Urinary bladder (tissue), 3 donors: ENCODE measurements at regions not wholly inside any gene's neighbourhood (a gene's known extent, or its start where the extent isn't known, plus 50 kb on each side); places are given as distances from the start of the nearest gene placed in this dataset.
"Not testable (repeated sequence)": the region's sequence is repeated elsewhere in the genome, so short reads cannot be mapped to it uniquely, and the experiment has no call there.

ENCODE experiments used
- DNase-seq: peaks from one replicate; pipeline ENCODE4 v3.0.0-alpha.2; 2015; ENCODE audit errors: extremely low spot score
- H3K27ac ChIP-seq: one replicate; pipeline ENCODE4 v1.5.1; 2013; ENCODE audit warnings: low read depth, mild to moderate bottlenecking, moderate library complexity
- H3K36me3 ChIP-seq: one replicate; pipeline ENCODE4 v1.6.1; 2013; ENCODE audit warnings: mild to moderate bottlenecking, moderate library complexity; ENCODE audit not compliant: insufficient read depth
- H3K4me1 ChIP-seq: one replicate; pipeline ENCODE4 v1.6.1; 2013; ENCODE audit warnings: mild to moderate bottlenecking, moderate library complexity; ENCODE audit not compliant: insufficient read depth
- H3K4me3 ChIP-seq: one replicate; pipeline ENCODE4 v1.5.1; 2013; ENCODE audit warnings: low read depth, low read length
- WGBS: extraction: QIAGEN DNeasy Blood & Tissue Kit; methylation state at CpG from one replicate; pipeline ENCODE4 v1.1.7; 2013; 5-methylcytosine and 5-hydroxymethylcytosine counted together
- donor health status: healthy with polysubstance abuse.
- donor health status: healthy.

DNA sequence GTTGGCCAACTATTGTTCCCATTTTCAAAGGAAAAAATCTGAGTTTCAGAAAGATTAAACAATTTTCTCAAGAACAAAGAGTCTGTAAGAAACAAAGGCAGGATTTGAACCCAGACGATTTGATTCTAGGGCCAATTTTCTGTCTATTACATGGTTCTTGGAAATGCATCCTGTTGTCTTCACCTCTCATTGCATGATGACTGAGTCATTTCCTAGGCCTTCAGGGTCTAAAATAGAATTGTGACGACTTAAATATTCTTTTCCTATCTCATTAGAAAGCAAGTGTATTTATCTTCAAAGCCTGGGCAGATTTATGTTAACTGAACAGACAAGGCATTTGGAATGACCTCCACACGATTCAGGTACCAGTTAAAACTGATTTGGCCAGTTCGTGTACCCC, 512.9 kb downstream of the NTRK2 start:
- no peaks in the 10 kb centered on the region for H3K4me1 ChIP-seq
- WGBS: 79% methylated on average over 4 of the region's 4 CpGs
- H3K4me3 ChIP-seq: no peak overlapping the region
- no peaks in the 10 kb centered on the region for H3K36me3 ChIP-seq
- no peak overlapping the region for H3K27ac ChIP-seq
- no peak for DNase-seq

DNA sequence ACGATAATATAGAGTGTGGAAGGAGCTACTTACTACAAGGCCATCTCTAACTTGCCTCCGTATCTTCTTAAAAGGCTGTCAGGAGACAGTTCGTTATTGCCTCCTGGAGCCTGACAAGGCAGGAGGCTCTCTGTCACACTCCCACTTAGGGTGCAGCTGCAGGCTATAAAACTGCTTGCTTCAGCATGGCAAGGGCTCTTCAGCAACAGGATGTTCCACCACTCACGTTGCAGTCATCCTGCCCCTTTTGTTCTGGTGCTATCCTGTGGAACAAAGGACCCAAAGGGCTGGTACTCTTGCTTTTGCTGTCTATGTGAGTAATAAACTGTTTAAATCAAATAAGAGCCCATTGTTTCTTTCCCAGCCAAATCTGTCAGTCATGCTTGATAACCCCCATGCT, 508.9 kb downstream of the NTRK2 start:
- no peak for DNase-seq
- no peaks in the 10 kb centered on the region for H3K4me1 ChIP-seq
- no peaks in the 10 kb centered on the region for H3K36me3 ChIP-seq
- 24% methylated on average over 4 of the region's 4 CpGs for whole genome bisulfite sequencing
- H3K27ac ChIP-seq: no peak overlapping the region
- H3K4me3 ChIP-seq: no peak overlapping the region

DNA sequence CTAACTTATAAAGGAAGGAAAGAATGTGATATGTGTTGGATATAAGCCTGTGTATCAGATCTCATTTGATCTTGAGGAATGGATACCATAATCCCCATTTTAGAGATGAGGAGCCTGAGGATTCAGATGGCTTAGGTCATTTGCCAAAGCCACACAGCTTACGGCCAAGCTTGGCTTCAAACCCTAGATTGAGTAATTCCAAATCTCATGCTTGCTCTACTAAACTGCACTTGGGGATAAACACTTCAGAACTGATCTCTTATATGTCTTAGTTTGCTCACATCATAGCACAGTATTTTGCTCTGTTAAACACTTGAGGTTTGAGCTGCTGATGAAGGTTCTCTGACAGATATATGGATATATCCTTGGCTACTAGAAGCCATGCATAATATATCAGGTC, 504.4 kb downstream of the NTRK2 start:
- WGBS: 57% methylated on average over 1 of the region's 1 CpG
- Histone ChIP-seq H3K4me3 (no peak overlapping the region), H3K4me1 (no peaks in the 10 kb centered on the region), H3K36me3 (no peaks in the 10 kb centered on the region), H3K27ac (no peak overlapping the region)
- no peak for DNase-seq

DNA sequence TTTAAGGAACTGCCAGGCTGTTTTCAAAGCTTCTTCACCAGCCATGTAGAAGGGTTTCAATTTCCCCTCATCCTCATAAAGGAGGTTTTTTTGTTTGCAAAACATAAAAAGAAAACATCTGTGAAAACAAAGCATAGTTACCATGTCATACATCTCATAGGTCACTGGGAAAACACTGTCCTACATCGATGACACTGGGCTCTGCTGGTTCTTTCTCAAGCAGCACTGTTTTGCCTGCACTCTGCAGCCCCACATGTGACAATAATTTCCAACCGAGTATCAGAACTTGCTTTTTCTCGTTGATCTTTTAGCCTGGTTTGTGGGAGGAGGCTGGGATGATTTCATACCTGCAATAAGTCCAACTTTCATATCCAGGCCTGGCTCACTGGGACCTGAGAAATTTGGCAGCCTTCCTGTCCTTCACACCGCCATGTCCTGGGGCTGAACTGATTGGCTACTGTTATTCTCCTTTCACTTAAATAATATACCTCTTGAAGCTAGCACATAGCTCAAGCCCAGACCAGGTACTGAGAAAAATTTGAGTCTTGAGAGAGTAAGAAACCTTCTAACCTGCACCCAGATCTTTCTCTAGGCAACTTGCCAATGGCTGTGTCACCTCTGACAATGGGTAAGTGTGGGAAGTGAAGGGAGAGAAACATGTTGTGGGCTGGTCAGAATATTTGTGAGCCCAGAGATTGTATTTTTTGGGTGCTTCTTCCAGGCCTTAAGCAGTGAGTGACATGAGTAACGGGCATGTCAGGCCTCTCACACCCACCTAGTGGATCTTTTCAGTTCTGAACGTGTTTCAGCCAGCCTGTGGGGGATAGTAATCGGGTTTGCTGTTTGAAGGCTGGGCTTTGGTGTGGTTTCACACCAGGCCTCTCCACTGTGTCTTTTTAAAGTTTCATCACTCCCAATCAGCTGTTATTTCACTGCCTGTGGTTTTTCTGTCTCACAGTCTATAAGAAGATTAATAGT, 502.8 kb downstream of the NTRK2 start:
- no peak for DNase-seq
- H3K4me1 ChIP-seq: no peaks in the 10 kb centered on the region
- H3K4me3 ChIP-seq: no peak overlapping the region
- no peak overlapping the region for H3K27ac ChIP-seq
- 66% methylated on average over 7 of the region's 7 CpGs for WGBS
- H3K36me3 ChIP-seq: no peaks in the 10 kb centered on the region

DNA sequence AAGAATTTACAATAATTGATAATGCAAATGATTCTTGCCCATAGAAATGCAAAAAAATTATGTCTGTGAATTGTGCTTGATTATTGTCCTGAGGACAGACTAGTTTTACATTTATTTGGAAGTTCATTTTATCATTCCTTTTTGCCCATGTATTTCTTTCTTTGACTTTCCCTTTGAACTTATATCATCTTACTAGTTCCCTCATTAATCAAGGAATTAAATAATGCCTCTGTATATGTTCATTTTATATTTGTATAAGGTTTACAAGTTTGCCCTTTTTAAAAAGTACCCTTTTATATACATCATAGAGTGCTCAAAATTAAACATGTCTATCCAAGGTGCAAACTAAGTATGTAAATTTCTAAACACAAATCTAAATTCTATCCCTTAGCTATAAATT, 501.6 kb downstream of the NTRK2 start:
- H3K4me1 ChIP-seq: no peaks in the 10 kb centered on the region

DNA sequence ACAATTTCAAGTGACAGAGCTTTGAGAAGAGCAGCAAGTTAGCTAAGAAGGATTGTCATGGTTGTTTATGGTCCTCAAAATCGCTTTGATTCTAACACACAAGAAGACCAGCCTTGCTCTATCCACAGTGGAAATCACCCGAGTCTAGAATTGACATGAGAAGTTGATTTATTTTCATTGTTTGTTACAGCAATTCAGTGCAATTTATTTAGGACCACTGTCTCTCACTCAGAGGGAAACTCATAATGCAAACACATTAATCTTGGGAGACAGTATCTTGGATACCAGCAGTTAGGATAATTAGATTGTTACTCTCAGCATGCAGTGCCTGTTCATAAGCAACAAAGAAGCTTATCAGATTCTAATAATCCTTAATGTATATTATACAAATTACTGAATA, 498.9 kb downstream of the NTRK2 start:
- Histone ChIP-seq H3K4me1 (no peaks in the 10 kb centered on the region), H3K27ac (no peak overlapping the region), H3K36me3 (no peaks in the 10 kb centered on the region), H3K4me3 (no peak overlapping the region)
- DNase-seq: no peak
- 76% methylated on average over 2 of the region's 2 CpGs for WGBS

More for the DNA sequence above, 501.6 kb downstream of the NTRK2 start:
- no peaks in the 10 kb centered on the region for H3K36me3 ChIP-seq
- H3K4me3 ChIP-seq: no peak overlapping the region
- no peak for DNase-seq
- H3K27ac ChIP-seq: no peak overlapping the region

DNA sequence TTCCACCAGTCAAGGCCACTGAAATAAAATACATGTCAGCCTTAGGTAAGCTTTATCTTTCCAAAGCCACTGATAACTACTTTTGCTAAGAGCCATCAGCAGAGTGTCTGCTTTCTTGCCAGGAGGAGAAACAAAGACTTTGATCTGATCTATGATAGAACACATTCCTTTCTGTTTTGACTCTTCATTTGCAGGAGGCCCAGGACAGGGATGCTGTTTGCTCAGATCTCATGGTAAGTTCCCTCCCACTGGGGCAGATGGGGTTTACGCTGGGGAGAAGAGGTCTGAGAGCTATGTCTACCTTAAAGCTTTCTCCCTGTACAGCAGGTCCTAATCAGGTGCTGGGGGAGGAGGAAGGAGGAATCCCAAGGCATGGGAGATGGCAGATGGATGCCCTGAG, 497.6 kb downstream of the NTRK2 start:
- no peak for DNase-seq
- H3K4me1 ChIP-seq: no peaks in the 10 kb centered on the region
- H3K27ac ChIP-seq: no peak overlapping the region
- H3K4me3 ChIP-seq: no peak overlapping the region
- no peaks in the 10 kb centered on the region for H3K36me3 ChIP-seq
- 75% methylated on average over 1 of the region's 1 CpG for WGBS

DNA sequence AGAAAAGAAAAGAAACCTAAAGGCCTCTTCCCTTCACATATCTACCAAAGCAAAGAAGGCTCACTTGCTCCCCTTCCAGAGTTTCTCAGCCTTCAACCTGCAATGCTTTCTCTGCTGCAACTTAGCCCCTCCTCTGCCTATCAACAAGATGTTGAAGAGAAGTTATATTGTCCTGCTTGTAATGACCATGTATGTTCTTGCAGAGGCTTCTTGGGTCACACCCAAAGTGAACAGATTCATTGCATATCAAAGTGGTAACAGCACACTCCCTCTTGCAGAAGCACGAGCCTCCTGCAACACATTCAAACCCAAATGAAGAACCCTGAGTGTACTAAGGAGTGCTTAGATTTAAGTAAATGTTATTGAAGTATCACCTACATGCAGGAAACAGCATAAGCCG, 494.3 kb downstream of the NTRK2 start:
- DNase-seq: no peak
- Histone ChIP-seq H3K27ac (no peak overlapping the region), H3K36me3 (no peaks in the 10 kb centered on the region), H3K4me3 (no peak overlapping the region), H3K4me1 (no peaks in the 10 kb centered on the region)
- 84% methylated on average over 2 of the region's 2 CpGs for WGBS

DNA sequence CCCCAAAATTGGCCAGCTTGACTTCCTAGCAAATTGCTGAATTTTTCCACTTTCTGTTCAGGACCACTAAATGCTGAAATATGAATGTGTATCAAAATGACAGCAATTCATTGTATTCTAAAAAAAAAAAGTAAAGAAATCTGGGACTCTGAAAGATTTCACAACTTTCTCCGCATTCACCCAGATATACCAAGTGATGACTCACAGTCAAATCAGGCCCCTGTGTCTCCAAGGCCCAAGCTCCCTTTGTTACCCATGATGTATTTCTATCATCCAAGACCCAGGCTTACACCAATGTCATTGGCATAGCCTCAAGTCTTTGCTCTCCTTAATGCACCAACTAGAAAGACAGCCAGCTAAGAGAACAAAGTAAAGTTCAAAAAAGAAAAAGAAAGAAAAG, 493.9 kb downstream of the NTRK2 start:
- DNase-seq: no peak
- Histone ChIP-seq H3K36me3 (no peaks in the 10 kb centered on the region), H3K4me3 (no peak overlapping the region), H3K4me1 (no peaks in the 10 kb centered on the region), H3K27ac (no peak overlapping the region)
- WGBS: 86% methylated on average over 1 of the region's 1 CpG

DNA sequence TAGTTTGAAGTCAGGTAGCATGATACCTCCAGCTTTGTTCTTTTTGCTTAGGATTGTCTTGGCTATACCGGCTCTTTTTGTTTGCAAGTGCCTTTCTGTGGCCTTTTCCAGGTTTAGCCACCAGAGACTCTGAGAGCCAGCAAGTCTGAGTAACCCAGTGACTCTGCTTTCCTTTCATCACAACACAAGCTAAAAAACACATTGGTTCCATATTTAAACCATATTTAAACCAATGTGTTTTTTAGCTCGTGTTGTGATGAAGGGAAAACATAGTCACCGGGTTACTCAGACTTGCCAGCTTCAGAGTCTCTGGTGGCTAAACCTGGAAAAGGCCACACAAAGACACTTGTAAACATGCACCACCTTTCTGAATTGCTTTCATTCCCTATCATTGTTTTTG, 493.3 kb downstream of the NTRK2 start:
- Histone ChIP-seq H3K27ac (no peak overlapping the region), H3K36me3 (no peaks in the 10 kb centered on the region), H3K4me1 (no peaks in the 10 kb centered on the region), H3K4me3 (no peak overlapping the region)
- DNase-seq: no peak
- WGBS: 96% methylated on average over 3 of the region's 3 CpGs

DNA sequence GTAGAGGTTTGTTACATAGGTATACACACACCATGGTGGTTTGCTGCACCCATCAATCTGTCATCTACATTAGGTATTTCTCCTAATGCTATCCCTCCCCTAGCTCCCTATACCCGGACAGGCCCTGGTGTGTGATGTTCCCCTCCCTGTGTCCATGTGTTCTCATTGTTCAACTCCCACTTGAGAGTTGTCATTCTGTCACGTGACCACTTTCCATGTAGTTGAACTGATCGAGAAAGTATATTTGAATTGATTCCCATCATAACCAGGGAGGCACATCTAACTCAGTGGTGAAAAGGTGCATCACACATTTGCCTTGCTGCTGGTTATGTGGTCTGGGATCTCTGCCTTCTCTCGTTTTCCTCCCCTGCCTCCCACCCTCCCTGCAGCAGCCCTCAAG, 491.4 kb downstream of the NTRK2 start:
- H3K36me3 ChIP-seq, DNase-seq, H3K4me1 ChIP-seq, H3K4me3 ChIP-seq, H3K27ac ChIP-seq: not testable (repeated sequence)
- 81% methylated on average over 4 of the region's 4 CpGs for WGBS

DNA sequence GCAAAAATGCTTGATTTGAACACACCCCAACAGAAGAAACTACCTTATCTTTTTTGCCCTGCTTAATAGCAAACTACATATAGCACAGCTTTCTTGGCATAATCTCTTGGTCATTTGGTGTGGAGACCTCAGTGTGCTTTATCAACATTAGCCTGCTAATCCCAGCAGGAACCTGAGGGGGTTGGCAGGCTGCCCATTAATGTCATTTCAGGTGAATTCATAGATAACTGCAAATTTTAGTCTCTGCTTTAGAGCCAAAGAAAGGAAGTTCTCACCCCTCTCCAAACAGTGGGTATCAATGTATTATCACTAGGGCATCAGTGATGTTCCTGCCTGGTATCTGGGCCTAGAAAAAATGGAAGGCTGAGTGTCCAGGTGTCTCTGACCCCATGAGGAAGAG, 489.0 kb downstream of the NTRK2 start:
- H3K27ac ChIP-seq: no peak overlapping the region
- no peaks in the 10 kb centered on the region for H3K4me1 ChIP-seq
- no peak for DNase-seq
- no peaks in the 10 kb centered on the region for H3K36me3 ChIP-seq
- H3K4me3 ChIP-seq: no peak overlapping the region

DNA sequence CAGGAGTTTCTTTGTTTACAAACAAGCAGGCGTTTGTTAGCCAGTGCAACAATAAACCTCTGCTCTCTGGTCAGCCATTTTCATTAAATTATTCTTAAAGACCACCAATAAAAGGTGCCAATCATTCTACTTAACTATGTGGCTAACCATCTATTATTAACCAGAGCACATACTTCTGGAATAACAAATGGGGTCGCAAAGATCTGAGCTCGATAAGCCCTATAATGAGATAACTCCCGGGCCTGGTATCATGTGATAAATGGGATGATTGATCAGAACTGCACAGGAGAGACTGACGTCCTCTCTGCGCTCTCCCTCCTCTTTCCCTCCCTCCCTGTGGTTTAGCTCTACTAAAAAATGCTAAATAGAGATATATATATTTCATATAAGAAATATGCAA, 488.2 kb downstream of the NTRK2 start:
- Histone ChIP-seq H3K4me1 (no peaks in the 10 kb centered on the region), H3K36me3 (no peaks in the 10 kb centered on the region), H3K27ac (no peak overlapping the region), H3K4me3 (no peak overlapping the region)
- WGBS: 44% methylated on average over 6 of the region's 6 CpGs
- no peak for DNase-seq

DNA sequence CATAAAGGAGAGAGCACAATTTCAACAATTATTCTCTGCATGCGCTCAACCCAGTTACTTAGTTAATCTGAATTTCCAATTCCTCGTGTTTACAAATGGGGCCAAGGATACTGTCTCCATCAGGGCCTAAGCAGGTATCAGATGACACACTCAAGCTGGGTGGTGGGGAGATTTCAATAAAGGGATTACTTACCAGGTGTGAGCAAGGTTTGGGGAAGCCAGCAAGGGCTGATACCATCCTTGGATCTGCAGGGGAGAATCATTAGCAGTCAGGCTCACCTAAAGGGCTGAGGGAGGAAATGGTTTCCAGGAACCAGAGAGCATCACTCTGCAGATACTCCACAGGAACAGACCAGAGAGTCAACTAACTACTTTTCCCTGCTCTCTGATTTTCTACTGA, 487.1 kb downstream of the NTRK2 start:
- Histone ChIP-seq H3K27ac (no peak overlapping the region), H3K4me1 (no peaks in the 10 kb centered on the region), H3K36me3 (no peaks in the 10 kb centered on the region), H3K4me3 (no peak overlapping the region)
- 75% methylated on average over 2 of the region's 2 CpGs for WGBS
- DNase-seq: no peak

DNA sequence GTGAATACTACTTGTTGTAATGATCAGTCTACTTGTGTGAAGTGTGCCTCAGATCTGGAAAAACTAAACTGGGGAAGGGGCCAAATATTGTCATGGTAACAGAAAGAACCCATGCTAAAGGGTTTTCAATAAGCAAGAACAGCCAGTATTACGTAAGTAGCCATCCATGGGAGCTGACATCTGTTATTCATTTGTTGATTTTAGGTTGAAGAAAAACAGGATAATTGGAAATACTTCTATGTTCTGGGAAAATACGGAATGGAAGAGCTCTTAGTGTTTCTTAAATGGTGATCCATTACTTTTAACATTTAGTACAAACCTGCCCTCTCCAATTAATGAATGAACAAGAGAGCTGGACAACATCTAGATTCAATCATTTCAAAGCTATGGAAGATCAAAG, 485.8 kb downstream of the NTRK2 start:
- no peak for DNase-seq
- Histone ChIP-seq H3K27ac (no peak overlapping the region), H3K4me3 (no peak overlapping the region), H3K4me1 (no peaks in the 10 kb centered on the region), H3K36me3 (no peaks in the 10 kb centered on the region)
- 75% methylated on average over 2 of the region's 2 CpGs for WGBS
